Gastroesophageal sphincter (tissue), 4 donors: ENCODE measurements at regions not wholly inside any gene's neighbourhood (a gene's known extent, or its start where the extent isn't known, plus 50 kb on each side); places are given as distances from the start of the nearest gene placed in this dataset.

Source experiments
- ATAC-seq: fragments of 150-250 bp; one replicate; pipeline ENCODE4 v1.9.1; 2016; ENCODE audit warnings: mild to moderate bottlenecking, moderate library complexity
- H3K27ac ChIP-seq, 4 donors: fragments of 200-600 bp; sonication (generic) in 3 of 4; 1 replicate in 3 of 4; 2 replicates in 1 of 4; pipeline ENCODE4 v1.5.1; 2016 to 2019
- H3K27me3 ChIP-seq: fragments of 200-600 bp; sonication (generic); one replicate; pipeline ENCODE4 v1.5.1; 2019
- H3K36me3 ChIP-seq, 2 donors: fragments of 200-600 bp; sonication (generic); one replicate each; pipeline ENCODE4 v1.5.1; 2019; ENCODE audit warnings: control low read depth in 1 of 2
- H3K4me1 ChIP-seq, 3 donors: fragments of 200-600 bp; sonication (generic); 1 replicate in 2 of 3; 2 replicates in 1 of 3; pipeline ENCODE4 v1.5.1; 2016 to 2019; ENCODE audit warnings: control low read depth in 2 of 3
- H3K4me3 ChIP-seq, 2 donors: fragments of 200-600 bp; sonication (generic); one replicate each; pipeline ENCODE4 v1.5.1; 2019; ENCODE audit warnings: mild to moderate bottlenecking in 1 of 2, moderate library complexity in 1 of 2
- H3K9me3 ChIP-seq, 3 donors: fragments of 200-600 bp; sonication (generic); one replicate each; pipeline ENCODE4 v1.5.1; 2017 to 2019; ENCODE audit warnings: control low read depth in 2 of 3
- EP300 ChIP-seq: sonication (generic); formaldehyde crosslinking; IDR thresholded peaks from one replicate; pipeline ENCODE4 v1.6.1; 2017; ENCODE audit warnings: antibody characterized with exemption, mild to moderate bottlenecking
- POLR2A ChIP-seq, 2 donors: fragments of 450-650 bp; IDR thresholded peaks; one replicate each; pipeline ENCODE4 v1.6.1; 2017; ENCODE audit warnings: antibody characterized with exemption in 2 of 2, mild to moderate bottlenecking in 2 of 2, moderate library complexity in 1 of 2
- POLR2AphosphoS5 ChIP-seq: sonication (generic); formaldehyde crosslinking; IDR thresholded peaks from one replicate; pipeline ENCODE4 v1.6.1; 2017; ENCODE audit warnings: antibody characterized with exemption
- WGBS, 2 donors: methylation state at CpG; one replicate each; pipeline ENCODE4 v1.1.5; 2018; ENCODE audit warnings: low coverage in 1 of 2; 5-methylcytosine and 5-hydroxymethylcytosine counted together
- TF ChIP-seq, protein P1 (sequence below), 4 experiments: fragments of 200-600 bp in 2 of 4; fragments of 450-650 bp in 2 of 4; sonication (generic) in 1 of 4; IDR thresholded peaks; one replicate each; pipeline ENCODE4 v1.5.1; 2017 to 2019; ENCODE audit warnings: antibody characterized with exemption in 4 of 4, mild to moderate bottlenecking in 2 of 4, moderate library complexity in 2 of 4

DNA sequence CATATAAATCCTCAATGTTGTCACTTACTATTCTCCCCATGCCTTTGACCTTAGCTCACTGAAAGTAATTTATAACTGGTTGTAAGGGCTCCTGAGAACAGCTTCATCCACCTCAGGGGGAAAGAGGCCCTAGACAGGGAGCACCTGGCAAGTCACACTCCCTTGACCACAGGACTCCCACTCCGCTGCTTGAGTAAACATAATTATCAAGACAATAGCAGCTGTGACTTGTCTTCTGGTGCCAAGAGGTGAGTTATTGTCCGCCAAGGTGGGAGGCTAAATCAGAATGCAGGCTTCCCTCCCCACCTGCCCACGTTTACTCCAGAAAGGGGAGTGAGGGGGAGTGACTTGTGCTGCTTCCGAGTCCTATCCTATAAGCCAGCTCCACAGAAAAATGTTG is 230.6 kb upstream of the LRATD1 start:
- H3K9me3 ChIP-seq = no peaks in the 10 kb centered on the region
- TF ChIP-seq, protein P1, sequence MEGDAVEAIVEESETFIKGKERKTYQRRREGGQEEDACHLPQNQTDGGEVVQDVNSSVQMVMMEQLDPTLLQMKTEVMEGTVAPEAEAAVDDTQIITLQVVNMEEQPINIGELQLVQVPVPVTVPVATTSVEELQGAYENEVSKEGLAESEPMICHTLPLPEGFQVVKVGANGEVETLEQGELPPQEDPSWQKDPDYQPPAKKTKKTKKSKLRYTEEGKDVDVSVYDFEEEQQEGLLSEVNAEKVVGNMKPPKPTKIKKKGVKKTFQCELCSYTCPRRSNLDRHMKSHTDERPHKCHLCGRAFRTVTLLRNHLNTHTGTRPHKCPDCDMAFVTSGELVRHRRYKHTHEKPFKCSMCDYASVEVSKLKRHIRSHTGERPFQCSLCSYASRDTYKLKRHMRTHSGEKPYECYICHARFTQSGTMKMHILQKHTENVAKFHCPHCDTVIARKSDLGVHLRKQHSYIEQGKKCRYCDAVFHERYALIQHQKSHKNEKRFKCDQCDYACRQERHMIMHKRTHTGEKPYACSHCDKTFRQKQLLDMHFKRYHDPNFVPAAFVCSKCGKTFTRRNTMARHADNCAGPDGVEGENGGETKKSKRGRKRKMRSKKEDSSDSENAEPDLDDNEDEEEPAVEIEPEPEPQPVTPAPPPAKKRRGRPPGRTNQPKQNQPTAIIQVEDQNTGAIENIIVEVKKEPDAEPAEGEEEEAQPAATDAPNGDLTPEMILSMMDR (IDR thresholded peaks at IDR 0.05) = no peak
- no peak for TF ChIP-seq POLR2AphosphoS5
- TF ChIP-seq POLR2A (IDR thresholded peaks at IDR 0.05) = no peak
- TF ChIP-seq EP300 = no peak
- ATAC-seq = no peak
- no peaks in the 10 kb centered on the region for H3K36me3 ChIP-seq
- no peak overlapping the region for H3K4me3 ChIP-seq
- no peaks in the 10 kb centered on the region for H3K4me1 ChIP-seq
- no peaks in the 10 kb centered on the region for H3K27me3 ChIP-seq
- 16% methylated on average over 4 of the region's 4 CpGs; no CpG with 5 or more reads in 1 of the 2 donors for WGBS, 2 donors
- H3K27ac ChIP-seq = no peak overlapping the region

DNA sequence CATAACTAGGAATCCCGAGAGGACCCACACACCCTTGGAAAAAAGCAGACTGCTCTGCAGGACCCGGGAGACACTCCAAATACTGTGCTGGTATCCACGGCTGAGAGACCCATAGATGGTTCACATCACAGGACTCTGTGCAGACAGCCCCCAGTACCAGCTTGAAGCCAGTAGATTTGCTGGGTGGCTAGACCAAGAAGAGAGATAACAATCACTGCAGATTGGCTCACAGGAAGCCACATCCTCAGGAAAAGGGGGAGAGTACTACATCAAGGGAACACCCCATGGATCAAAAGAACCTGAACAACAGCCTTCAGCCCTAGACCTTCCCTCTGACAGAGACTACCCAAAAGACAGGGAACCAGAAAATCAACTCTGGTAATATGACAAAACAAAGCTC is 223.8 kb upstream of the LRATD1 start:
- Histone ChIP-seq H3K27me3 (no peaks in the 10 kb centered on the region), H3K27ac (no peak overlapping the region), H3K4me3 (no peak overlapping the region), H3K9me3 (no peaks in the 10 kb centered on the region), H3K4me1 (no peaks in the 10 kb centered on the region), H3K36me3 (no peaks in the 10 kb centered on the region)
- ATAC-seq = no peak
- WGBS, 2 donors = 80% methylated on average over 1 to 3 of the region's 3 CpGs
- TF ChIP-seq POLR2A (IDR thresholded peaks at IDR 0.05) (no peak), POLR2AphosphoS5 (no peak), EP300 (no peak)
- TF ChIP-seq, protein P1 (IDR thresholded peaks at IDR 0.05) = no peak

DNA sequence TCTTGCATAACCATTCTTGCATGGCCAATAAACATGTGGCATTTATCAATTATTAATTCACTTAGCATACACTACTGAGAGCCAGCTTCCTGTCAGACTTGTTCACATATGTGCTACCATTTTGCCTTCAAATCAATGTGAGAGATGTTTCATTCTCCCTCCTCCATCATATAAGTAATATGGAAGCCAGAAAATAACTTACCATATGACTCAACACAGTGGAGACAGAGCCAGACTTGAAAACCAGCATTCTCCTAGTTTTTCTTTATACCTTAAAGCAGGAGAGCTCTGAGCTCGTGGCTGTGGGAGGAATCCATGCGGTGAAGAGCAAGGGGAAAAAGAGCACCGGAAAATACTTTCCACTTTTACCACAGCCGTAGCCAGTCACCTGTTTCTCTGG is 215.0 kb upstream of the LRATD1 start:
- WGBS, 2 donors = 86% methylated on average over 4 of the region's 4 CpGs; no CpG with 5 or more reads in 1 of the 2 donors
- H3K4me1 ChIP-seq = no peaks in the 10 kb centered on the region
- no peak for TF ChIP-seq POLR2AphosphoS5
- no peak for TF ChIP-seq POLR2A (IDR thresholded peaks at IDR 0.05)
- no peak for TF ChIP-seq EP300

DNA sequence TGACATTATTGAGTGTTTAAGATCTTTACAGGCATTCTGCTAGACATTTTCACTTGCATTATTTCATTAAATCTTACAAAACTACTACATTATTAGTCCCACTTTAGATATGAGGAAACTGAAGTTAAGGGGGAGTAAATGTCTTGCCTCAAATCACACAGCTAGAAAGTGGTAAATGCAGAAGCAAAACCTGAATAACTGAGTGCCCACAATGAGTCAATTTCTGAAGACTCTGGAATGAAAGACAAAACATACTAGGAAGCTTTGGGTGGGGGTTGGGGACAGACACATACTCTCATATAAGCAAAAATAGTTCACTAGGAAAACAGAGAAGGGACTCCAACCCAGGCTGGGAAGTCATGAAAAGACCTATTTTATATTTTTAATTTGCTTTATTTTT is 214.4 kb upstream of the LRATD1 start:
- Histone ChIP-seq H3K4me3 (no peak overlapping the region), H3K36me3 (no peaks in the 10 kb centered on the region), H3K9me3 (no peaks in the 10 kb centered on the region), H3K27ac (no peak overlapping the region), H3K27me3 (no peaks in the 10 kb centered on the region), H3K4me1 (no peaks in the 10 kb centered on the region)
- TF ChIP-seq EP300 = no peak
- TF ChIP-seq, protein P1 (IDR thresholded peaks at IDR 0.05) = no peak
- TF ChIP-seq POLR2A (IDR thresholded peaks at IDR 0.05) = no peak
- TF ChIP-seq POLR2AphosphoS5 = no peak
- ATAC-seq = no peak

More for the DNA sequence above, 215.0 kb upstream of the LRATD1 start:
- Histone ChIP-seq H3K27ac (no peak overlapping the region), H3K27me3 (no peaks in the 10 kb centered on the region), H3K4me3 (no peak overlapping the region), H3K36me3 (no peaks in the 10 kb centered on the region), H3K9me3 (no peaks in the 10 kb centered on the region)
- no peak for ATAC-seq

DNA sequence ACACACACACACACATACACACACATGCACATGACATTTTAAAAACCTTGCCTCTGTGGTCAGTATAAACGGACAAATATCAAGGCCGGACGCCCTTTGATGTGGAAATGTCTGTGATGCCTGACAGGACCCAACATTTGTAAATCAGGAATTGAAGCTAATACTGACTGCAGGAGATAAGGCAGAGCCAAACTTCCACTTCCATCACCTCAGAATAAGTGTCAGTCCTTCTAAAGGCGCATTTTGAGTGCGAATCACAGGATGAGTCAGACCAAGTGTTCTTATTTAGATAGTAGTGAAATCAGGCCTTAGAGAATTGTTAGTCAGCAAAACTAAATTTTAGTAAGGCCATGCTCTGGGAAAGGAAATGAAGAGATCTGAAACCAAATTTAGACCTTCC is 211.7 kb upstream of the LRATD1 start:
- H3K4me1 ChIP-seq = no peaks in the 10 kb centered on the region
- H3K36me3 ChIP-seq = no peaks in the 10 kb centered on the region
- no peak for ATAC-seq
- no peak for TF ChIP-seq EP300
- no peak for TF ChIP-seq POLR2A (IDR thresholded peaks at IDR 0.05)
- TF ChIP-seq POLR2AphosphoS5 = no peak
- TF ChIP-seq, protein P1 (IDR thresholded peaks at IDR 0.05) = no peak
- no peak overlapping the region for H3K4me3 ChIP-seq
- no peaks in the 10 kb centered on the region for H3K9me3 ChIP-seq
- no peak overlapping the region for H3K27ac ChIP-seq
- no peaks in the 10 kb centered on the region for H3K27me3 ChIP-seq
- 84 to 88% methylated on average over 3 to 5 of the region's 5 CpGs for WGBS, 2 donors
